GM12865 (cell line): ENCODE measurements at regions not wholly inside any gene's neighbourhood (a gene's known extent, or its start where the extent isn't known, plus 50 kb on each side); places are given as distances from the start of the nearest gene placed in this dataset.
A peak's percentile ranks its signal among the peaks of the same experiment; 100 is the strongest.
"Not testable (repeated sequence)": the region's sequence is repeated elsewhere in the genome, so short reads cannot be mapped to it uniquely, and the experiment has no call there.

Source experiments
- DNase-seq: peaks from one replicate; pipeline ENCODE4 v3.0.0; 2010; ENCODE audit warnings: low read depth
- H3K4me3 ChIP-seq: 2 replicates; pipeline ENCODE4 v1.5.1; 2011; ENCODE audit warnings: mild to moderate bottlenecking, low read depth, low read length, control low read depth
- TF ChIP-seq, protein P1 (sequence below): IDR thresholded peaks from 2 replicates; pipeline ENCODE4 v1.5.1; 2011; ENCODE audit warnings: low read length, control low read depth, low read depth, inconsistent platforms; ENCODE audit not compliant: insufficient read depth; ENCODE audit errors: missing control alignments

DNA sequence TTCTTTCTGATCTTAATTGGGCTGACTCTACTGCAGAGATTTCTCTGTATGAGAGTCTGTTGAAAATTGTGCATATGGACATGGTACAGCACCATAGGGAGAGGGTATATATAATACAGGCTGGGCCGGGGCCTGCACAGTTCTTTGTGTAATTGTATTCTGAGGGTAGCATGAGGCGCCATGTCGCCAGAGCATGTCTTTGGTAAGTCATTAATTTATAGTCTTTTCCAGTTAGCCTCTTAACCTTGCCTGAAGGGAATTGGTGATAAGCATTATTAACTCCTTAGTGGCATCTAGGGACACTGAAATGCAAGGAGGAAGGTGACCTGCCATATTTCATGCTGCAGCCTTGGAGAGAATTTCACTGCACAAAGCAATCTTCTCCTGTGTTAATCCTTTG, 569.9 kb downstream of the TMTC2 start:
- no peak overlapping the region for H3K4me3 ChIP-seq
- DNase-seq, result no peak
- TF ChIP-seq, protein P1, sequence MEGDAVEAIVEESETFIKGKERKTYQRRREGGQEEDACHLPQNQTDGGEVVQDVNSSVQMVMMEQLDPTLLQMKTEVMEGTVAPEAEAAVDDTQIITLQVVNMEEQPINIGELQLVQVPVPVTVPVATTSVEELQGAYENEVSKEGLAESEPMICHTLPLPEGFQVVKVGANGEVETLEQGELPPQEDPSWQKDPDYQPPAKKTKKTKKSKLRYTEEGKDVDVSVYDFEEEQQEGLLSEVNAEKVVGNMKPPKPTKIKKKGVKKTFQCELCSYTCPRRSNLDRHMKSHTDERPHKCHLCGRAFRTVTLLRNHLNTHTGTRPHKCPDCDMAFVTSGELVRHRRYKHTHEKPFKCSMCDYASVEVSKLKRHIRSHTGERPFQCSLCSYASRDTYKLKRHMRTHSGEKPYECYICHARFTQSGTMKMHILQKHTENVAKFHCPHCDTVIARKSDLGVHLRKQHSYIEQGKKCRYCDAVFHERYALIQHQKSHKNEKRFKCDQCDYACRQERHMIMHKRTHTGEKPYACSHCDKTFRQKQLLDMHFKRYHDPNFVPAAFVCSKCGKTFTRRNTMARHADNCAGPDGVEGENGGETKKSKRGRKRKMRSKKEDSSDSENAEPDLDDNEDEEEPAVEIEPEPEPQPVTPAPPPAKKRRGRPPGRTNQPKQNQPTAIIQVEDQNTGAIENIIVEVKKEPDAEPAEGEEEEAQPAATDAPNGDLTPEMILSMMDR, result no peak

DNA sequence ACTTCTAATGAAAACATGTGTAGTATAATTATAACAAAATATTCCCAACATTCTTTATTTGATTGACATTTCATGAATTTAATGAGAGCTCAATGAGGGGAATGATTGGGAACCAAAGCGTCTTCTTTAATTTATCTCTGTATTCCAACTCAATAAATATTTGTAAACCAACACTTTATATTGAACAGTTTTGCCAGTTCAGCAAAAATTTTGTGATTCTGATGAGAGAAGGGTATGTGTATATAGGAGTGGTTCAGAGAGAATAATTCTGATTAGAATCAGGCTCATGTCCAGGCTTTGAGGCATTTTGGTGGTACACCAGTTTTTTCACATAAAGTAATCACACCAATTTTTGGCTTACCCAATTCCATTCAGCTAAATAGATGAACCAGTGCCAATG, 564.2 kb downstream of the TMTC2 start:
- DNase-seq, result no peak
- TF ChIP-seq, protein P1, result no peak

DNA sequence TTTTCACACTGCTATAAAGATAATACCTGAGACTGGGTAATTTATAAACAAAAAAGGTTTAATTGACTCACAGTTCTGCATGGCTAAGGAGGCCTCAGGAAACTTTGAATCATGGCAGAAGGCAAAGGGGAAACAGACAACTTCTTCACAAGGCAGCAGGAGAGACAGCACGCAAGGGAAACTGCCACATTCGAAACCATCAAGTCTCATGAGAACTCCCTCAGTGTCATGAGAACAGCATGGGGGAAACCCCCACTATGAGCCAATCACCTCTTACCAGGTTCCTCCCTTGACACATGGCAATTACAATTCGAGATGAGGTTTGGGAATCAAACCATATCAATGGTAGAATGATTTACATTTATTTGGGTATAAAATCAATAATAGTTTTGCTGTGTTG, 558.5 kb downstream of the TMTC2 start:
- peak; percentile 3 for DNase-seq
- TF ChIP-seq, protein P1, result no peak
- no peak overlapping the region for H3K4me3 ChIP-seq

More for the DNA sequence above, 564.2 kb downstream of the TMTC2 start:
- no peak overlapping the region for H3K4me3 ChIP-seq

DNA sequence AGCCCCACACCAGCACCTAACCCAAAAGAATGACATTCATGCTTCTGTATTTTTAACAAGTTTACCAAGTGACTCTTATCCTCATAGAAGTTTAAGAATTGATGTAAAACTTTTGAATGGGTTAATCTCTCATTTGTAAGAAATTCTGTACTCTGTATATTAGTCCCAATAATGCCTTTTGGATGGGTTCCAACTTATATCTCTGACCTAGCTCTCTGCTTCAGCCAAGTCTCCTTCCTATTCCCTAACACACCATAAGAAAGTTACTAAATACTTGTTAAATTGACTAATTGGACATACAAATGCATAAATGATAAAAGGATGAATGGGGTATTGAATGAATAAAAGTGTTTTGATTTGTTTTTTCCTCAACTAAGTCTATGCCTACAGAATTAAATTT, 557.3 kb downstream of the TMTC2 start:
- H3K4me3 ChIP-seq, result no peak overlapping the region
- TF ChIP-seq, protein P1, result no peak
- no peak for DNase-seq

DNA sequence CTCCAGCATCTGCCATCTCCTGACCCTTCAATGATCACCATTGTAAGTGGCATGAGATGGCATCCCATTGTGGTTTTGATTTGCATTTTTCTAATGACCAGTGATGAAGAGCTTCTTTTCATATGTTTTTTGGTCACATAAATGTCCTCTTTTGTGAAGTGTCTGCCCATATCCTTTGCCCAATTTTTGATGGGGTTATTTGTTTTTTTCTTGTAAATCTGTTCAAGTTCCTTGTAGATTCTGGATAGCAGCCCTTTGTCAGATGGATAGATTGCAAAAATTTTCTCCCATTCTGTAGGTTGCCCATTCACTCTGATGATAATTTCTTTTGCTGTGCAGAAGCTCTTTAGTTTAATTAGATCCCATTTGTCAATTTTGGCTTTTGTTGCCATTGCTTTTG, 547.3 kb downstream of the TMTC2 start:
- H3K4me3 ChIP-seq, DNase-seq: not testable (repeated sequence)

DNA sequence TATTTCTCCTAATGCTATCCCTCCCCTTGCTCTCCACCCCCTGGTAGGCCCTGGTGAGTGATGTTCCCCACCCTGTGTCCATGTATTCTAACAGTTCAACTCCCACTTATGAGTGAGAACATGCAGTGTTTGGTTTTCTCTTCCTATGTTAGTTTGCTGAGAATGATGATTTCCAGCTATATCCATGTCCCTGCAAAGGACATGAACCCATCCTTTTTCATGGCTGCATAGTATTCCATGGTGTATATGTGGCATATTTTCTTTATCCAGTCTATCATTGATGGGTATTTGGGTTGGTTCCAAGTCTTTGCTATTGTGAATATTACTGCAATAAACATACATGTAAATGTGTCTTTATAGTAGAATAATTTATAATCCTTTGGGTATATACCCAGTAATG, 540.3 kb downstream of the TMTC2 start:
- not testable (repeated sequence) for H3K4me3 ChIP-seq, DNase-seq

DNA sequence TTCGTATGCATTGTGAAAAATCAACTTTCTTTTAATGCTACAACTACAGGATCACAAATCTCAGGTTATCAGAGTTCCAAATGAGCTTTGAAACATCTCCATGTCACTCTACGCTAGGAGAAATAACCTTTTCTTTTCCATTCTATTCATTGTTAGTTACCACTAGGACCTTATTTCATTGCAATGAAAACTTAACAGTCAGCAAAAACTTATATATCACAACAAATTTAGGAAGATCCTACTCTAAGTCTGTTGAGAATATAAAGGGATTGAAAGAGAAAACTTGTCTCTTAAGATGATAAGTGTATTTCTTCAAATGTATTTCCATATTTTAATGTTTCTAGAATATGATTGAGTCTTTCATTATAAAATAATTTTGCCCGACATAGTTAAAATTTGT, 539.1 kb downstream of the TMTC2 start:
- H3K4me3 ChIP-seq, result no peak overlapping the region
- DNase-seq, result no peak
- TF ChIP-seq, protein P1, result no peak

DNA sequence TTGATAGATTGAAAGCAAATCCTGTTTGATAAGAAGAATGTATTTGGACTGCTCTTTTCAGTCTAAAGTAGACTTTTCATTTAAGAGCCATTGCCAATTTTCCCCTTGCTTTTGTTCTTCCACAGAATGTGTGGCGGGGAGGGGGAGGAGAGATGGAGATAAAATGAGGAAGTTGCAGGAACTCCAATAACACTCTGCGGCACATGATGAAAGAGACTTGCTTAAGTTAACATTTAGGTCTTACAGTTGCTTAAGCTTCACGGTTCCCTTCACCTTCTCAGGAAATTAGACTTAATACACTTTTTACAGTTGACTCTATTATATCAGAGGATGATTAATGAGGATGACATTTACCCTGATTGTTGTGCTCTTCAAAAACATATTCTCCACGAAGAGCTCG, 537.3 kb downstream of the TMTC2 start:
- H3K4me3 ChIP-seq, result no peak overlapping the region
- DNase-seq, result no peak
- TF ChIP-seq, protein P1, result no peak
